SK-N-DZ (cell line): ENCODE measurements at regions not wholly inside any gene's neighbourhood (a gene's known extent, or its start where the extent isn't known, plus 50 kb on each side); places are given as distances from the start of the nearest gene placed in this dataset.

Experiments
- DNase-seq: peaks from one replicate; pipeline ENCODE4 v3.0.0-alpha.2; 2015; ENCODE audit warnings: low spot score

DNA sequence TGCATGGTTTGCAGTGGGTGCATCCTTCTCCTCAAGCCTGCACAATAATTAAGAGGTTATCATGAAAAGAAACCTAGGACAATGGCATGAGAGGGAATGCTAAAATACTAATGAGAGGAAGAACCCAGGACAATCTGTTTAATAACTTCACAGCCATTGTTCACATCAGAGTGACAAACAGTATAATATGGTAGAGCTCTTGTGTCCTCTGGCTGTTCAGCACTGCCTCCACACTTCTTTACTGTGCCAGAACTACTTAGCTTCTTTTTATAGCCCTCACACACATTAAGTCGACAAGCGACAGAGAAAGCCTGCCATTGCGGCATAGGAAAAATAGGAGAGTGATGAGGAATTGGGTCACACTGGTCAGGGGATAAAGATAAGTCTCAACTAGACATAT, 65.0 kb upstream of the MEIS2 start:
- DNase-seq, result no peak

DNA sequence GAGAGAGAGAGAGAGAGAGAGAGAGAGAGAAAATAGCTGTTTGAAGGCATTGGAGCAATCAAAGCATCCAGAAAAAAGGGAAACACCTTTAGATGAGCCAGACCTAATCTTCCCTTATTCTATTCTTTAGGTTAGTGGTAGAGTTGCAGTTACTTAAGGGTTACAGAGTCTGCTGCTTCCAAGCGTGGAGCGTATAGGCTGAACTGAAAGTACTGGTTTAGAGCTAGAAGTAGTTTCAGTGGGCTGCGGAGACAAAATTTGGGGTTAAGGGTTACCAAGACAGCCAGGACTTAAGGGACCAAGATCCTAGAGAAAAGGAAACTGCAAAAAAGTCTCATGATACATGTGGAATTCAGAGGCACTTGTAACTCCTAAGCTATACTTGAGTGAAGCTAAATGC, 66.1 kb upstream of the MEIS2 start:
- DNase-seq, result no peak

DNA sequence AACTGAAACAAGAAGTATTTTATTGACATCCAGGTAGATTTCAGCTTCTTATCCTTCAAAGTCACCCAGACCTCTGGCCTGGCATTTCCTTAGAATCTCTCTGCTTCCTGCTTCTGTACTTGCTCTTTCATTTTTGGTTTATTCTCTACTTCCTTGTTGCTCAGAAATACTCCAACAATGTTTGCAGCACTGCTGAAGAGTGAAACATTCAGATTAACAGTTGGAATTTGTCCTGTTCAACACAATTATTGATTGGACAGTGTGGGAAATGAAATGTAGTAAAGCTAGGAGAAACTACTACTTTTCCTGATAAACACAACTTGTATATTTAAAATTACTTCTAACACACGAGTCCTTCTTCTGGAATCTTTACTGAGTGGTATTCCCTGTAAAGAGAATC, 81.0 kb upstream of the MEIS2 start:
- DNase-seq, result no peak

DNA sequence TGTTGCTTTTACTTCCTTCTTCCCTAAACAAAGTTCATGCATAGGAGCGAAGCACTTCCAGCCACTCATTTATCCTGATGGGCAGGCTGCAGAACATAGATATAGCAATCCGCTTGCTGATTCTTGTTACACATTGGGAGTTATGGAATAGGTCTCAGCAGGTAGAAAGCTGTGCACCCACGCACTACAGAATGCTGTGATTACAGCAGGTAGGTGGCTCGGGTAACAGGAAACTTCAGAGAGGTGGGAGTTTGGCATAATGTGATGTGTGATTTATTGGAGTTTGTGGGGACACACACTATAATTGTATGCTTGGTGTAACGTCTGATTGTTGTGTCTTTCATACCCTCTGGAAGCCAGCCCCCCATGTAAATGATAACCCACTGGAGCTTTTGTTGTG, 99.2 kb upstream of the MEIS2 start:
- DNase-seq, result no peak

DNA sequence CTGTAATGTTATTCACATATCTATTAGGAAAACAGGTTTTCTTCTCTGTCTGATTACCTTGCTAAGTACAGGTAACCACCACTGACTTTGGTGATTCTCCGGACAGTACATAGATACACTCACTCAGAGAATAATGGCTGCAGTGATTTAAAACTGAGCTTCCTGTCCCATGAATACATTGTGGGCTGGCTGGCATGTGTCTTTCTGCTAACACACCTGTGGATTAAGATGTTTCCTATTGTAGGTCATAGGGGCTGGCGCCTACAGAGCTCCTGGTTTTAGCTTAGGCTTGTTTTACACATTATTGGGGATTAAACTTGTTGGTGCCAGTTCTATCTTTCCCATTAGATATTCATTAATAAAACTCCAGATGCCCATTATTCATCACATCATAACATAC, 102.7 kb upstream of the MEIS2 start:
- no peak for DNase-seq

DNA sequence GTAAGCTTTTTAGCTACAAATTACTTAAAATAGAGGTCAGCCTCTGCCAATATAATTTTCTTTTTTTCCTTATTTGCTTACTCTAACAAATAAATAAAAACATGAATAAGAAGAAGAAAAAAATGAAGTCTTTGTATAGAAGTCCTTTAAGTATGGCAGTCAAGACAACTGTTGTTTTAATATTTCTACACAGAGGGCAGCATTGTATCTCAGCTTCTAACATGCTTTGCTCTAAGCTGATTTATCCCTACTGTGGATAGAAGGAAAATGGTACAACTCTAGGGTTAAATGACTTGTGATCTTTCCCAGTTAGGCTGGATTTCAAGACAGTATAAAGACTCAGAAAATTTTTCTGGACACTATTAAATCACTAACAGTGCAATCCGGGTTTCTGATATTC, 104.3 kb upstream of the MEIS2 start:
- peak; percentile 27 for DNase-seq

DNA sequence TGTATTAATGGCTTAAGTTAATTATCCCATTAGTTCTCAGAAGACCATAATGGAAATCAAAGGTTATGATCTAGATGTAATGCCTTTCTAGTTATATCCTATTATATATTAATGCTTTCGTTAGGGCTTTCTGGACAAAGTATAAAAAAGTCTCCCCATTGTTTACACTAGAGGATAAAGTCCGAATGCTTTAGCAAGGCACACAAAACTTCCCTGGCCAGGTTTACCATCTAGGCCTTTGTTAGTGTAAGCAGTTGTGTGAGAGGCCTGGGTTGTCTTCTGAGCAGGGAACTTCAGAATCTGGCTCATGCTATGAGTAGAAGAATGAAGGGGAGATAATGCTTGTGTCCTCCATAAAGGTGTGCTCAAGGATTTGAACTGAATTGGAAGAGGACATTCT, 106.3 kb upstream of the MEIS2 start:
- no peak for DNase-seq

DNA sequence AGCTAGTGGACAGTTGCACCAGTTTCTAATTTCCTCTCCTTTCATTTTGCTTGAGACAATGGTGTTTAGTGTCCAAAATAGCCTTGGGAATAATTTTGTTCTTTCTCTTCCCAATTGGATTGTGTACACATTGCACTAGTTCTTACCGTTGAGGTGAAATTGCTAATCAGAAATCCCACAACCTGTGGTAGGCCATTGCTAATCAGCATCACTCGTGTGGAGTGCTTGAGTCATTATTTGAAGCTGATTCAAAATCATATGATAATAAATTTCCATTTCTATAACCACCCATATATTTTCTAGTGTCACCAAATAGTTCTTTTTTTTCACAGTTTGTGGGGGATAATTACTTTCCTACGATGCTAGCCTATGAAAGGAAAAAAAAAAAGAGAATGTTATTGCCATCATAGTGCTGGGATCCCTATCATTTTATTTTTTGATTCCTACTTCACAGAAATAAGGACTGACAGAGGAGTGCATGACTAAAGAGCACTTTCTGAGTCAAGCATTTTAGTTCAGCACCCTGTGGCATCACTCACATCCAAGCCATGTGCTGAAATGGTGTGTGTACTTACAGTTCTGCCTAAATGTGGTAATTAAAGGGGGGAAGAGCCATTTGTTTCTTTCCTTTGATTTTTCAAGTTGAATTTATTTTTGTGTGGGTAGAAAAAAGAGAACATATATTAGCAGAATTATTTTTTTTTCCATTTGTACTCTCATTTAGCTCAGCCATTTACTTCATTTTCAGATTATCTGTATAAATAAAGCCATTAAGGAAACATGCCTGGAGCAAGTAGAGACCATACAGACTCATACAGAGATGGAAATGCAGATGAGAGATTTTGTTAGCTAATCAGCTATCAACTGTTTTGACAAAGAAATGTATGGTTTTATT, 108.0 kb upstream of the MEIS2 start:
- no peak for DNase-seq

DNA sequence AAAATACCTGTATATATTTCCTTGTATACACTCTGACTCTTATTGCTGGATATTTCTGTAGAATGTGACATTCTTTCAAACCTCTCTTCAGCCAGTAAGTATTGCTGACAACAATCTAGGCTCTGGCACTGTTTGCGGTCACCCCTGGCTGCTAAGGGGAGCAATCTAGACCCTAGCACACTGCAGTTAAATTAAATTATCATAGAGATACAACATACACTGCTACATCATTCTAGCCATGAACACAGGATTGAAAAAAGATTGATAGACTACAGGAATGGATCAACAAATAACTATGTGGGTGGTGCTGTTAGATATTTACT, 108.7 kb upstream of the MEIS2 start:
- peak; percentile 29 for DNase-seq

DNA sequence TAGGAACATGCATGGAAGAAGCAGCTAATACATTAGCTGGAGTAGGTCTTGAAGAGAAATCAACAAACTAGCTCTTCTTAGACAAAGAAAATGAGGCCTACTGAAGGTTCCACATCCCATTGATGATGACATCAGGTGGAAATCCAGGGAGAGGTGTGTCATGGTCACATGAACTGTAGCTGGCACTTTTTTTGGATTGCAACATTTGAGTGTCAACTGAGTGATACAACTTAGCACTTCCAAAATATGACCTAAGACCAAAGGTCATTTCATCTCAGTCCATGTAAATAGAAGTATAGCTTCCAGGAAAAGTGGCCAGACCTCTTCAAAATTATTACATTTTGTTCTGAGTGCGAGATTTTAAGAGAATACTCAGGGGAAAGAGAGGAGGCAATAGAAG, 117.2 kb upstream of the MEIS2 start:
- DNase-seq, result no peak

DNA sequence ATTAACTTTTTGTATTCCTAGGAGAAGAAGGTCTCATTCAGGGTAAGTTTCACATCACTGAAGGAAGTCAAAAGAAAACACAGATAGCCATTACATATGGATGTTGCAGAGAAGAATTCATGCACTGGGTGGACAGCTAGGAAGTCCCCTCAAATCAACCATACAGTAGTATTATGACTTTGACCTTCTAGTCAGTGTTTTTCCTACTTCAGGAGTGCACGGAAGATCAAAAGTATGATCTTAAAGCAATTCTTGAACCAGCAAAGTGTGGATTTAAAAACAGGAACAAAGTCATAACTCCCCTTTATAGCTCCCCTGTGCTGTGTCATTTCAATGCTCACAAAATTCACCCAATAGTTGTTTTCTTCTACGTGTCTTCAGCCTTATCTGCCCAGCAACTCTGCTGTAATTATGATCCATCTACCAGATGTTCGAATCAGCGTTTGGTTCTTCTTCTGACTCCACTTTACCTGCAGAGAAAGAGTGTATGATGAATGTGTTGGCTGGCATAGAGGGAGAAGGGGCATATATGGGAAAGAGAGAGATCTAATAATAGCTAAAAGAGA, 118.1 kb upstream of the MEIS2 start:
- peak; percentile 22 for DNase-seq

DNA sequence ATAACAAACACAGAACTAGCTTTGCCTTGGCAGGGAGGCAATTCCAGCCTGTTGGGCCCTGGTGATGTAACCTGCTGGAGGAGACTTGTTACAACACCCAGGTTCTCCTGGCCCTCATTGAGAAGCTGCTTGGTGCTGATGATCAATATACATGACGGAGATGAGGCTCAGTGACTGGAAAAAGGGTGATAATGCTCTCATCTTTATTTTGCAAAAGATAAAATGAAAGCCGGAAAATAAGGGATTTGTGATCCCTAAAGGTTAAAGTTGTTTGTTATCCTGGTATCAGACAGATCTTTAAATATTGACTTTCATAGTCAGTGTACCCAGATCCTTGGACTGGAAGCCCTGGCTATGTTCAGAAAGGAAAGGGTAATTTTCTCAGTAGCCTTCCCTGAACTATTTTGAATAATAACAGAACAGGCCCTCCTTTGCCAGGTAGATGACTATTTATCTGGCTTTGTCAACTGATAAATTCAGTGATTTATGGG, 118.9 kb upstream of the MEIS2 start:
- DNase-seq, result peak; percentile 82

DNA sequence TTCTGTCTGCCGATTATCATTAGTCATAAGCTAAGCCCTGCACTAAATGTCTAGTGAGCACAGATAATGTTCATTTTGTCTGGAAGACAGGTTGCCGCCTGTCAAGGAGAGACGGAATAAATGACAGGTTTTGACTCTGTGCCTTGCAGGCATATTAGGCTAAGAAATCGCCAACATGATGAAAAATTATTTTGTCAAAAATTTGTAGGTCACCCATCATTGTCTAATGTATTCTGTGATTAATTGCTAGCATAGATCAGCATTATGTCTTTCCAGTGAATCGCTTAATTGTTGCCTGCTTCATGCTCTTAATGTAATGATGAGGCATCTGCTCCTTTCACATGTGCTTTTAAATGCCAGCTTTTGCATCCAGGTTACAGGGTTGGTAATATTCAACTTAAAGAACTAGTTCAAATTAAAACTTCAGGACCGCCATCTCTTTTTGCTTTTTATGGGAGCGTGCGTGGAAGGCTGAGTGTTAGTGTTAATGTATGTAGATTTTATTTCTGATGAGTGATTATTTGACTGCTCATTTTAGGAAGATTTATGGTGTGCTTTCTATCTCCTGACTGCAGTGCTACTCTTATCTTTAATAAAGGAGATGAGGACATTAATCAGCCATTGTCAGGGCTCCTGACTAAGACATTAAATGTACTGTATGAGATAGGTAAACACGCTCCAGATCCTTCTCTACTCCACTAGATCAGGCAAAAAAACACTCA, 120.8 kb upstream of the MEIS2 start:
- DNase-seq, result peak; percentile 100

DNA sequence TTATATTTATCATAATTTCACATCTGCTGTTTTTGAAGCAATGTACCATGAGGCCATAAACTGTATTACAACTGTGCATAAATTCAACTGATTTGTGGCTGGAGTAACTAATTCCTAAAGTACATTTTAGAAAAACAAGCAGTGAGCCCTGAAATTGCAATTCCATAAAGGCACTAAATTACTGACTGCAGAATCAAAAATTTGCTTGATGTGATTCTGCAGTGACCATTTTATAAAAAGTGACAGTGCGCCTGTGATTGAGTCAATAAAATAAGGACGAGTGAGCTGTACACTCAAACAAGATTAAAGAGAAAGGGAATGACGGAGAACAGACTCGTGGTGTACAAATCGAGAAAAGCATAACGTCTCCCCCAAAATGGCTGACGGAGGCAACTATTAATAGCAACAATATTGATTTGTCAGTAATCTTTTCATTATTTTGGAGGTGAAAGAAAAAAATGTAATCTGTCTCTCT, 121.4 kb upstream of the MEIS2 start:
- peak; percentile 99 for DNase-seq

DNA sequence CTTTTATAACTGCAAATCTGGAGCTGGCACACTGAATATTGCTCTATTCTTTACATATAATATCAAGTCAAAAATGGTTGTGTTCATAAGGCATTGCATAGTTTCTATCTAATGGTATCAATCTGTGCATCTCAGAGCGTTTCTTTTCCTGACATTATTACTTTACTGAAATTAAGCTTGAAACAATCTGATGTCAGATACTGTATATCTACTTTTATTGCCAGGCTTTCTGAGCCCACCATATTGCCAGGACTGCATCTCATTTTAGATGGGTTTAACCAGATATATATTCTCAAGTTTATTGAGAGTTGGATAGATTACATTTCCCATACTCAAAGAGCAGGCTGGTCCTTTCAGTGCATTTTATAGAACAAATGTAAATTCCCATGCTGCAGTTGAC, 122.7 kb upstream of the MEIS2 start:
- DNase-seq, result peak; percentile 31

DNA sequence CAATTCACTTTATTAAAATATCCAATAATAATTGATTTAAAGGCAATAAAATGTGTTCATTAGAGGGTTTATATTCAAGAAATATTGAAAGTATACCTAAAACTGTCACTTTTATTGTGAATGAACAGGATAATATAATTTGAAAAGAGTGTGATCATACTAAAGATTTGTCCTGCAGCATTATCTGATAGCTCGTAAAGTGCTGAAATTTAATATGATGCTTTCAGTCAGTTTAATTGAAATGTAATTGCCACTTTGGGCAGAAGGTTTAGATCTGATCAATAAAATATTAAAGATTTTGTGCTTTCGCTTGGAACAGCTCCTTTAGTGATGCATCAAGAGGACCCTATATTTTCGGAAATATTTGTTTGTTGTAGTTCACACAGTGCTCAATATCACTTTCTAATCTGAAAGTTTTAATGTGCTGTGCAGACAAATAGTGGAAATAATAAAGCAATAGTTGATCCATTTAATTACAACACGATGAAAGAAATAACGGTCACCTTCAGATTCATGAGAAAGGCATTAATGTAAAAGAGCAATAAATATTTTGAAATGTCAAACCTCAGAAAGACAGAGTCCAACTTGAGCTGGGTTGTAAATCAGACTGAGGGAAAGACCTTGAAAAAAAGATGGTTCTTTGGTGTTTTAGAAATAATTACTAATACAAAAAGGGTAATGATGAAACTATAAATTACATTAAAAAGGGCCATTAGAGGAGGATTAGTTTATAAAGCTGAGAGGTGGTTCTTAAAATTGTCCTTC, 129.7 kb upstream of the MEIS2 start:
- peak; percentile 77 for DNase-seq

DNA sequence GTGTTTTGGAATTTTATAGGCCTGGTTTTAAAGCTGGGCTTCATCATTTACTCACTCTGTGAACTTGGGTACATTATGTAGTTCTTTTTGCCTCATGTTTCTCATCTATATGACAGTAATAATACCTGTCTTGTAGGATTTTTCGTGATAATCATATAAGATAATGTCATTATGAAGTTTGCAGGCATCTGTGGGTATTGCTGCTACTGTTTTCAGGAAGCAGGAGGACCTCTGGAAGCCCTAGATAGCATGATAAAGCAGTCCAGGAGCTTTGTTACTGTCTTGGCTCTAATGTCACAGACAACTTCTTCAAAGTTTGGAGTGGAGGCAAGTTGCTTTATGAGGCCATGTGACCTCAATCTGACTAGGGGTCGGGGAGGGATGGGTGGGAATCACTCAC, 145.0 kb upstream of the MEIS2 start:
- peak; percentile 93 for DNase-seq

DNA sequence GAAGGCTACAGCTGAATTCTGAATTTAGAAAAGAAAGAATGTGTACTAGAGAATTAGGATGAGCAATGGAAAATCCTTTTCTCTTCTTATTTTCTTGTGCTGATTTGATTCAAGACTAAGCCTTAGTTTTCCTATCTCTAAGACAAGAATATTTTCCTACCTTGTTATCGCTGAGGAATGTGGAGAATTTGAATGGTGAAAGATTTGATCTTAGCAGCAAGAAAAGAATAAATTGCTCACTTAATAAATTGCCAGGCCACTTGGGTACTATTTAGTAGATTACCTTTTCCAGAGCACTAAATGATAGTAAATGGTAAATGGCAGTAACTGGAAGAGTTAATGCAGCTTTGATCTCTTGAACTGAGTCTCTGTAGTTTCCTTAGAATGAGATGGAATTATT, 145.7 kb upstream of the MEIS2 start:
- DNase-seq, result no peak

DNA sequence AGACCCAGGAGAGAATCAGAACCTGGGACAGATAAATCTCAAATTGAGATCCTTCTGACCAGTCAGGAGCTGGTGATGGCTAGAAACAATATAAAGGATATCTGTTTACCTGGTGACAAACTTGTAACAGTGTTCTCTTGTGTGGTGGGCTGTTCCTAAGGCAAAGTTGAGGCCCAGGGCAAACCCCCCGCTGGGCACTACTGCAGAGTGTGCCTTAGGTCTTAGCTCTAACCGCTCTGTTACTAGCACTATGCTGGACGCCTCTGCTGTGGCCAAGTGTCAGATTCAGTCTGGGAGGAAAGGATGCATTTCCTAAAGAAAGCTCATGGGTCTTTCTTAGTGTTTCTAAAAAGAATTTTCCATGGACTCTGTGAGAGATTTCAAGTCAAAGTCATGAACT, 146.5 kb upstream of the MEIS2 start:
- DNase-seq, result no peak

DNA sequence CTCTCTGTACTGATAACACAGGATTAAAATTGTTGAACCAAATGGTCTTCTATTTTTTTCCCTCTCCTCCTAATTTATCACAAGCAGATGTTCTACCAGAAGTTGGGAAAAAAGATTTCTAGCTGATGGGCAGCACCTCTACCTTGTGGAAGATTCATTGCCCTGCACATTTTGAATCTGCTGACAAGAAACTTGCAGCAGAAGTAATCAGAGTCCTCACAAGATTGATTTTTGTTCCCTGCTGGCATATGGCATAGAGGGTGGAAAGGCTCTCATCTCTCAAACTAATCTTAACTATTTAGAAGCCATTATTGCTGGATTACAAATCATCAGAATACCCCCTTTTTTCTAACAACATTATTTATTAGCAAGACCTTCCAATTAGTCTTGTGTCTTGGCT, 148.9 kb upstream of the MEIS2 start:
- DNase-seq, result no peak

DNA sequence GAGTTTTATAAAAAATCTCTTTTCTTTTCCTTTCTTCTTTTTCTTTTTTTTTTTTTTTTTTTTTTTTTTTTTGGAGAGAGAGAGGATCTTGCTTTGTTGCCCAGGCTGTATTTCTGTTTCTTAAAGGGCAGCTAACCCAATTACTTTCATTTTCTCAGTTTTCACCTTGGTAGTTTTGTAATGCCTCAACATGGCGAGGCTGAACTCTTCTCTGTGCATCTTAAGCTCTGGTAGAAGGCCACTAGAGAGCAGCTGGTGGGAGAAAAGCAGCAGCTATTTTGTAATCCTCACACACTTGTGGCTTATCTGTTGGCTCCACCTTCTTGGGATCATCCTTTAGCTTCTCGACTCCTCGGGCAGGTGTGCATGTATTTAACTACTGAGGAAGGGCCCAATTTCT, 152.2 kb upstream of the MEIS2 start:
- DNase-seq, result no peak

DNA sequence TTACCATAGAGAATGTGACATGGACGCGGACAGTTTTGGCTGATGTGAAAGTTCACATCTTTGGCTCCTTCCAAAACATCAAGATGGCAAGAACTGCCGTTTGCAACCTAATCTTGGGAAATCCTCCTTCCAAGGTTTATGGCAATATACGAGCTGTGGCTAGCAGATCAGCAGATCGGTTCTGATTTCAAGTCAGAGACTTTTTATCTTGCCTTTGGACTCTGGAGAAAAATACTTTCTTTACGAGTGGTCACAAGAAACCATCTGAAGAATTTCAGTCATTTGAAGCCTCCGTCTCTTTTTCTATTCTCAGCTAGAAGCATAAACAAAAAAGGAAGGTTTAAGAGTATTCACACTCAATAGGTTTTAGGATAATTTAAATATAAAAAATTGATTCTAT, 153.5 kb upstream of the MEIS2 start:
- DNase-seq, result no peak
